ENCODE measurements at regions not wholly inside any gene's neighbourhood (a gene's known extent, or its start where the extent isn't known, plus 50 kb on each side); places are given as distances from the start of the nearest gene placed in this dataset.

- DNase-seq, result no peak
These were observed 50.1 kb upstream of the KCNA1 start for GRCh38 chr12:4859478-4860210.
